ENCODE measurements at regions not wholly inside any gene's neighbourhood (a gene's known extent, or its start where the extent isn't known, plus 50 kb on each side); places are given as distances from the start of the nearest gene placed in this dataset.

DNA sequence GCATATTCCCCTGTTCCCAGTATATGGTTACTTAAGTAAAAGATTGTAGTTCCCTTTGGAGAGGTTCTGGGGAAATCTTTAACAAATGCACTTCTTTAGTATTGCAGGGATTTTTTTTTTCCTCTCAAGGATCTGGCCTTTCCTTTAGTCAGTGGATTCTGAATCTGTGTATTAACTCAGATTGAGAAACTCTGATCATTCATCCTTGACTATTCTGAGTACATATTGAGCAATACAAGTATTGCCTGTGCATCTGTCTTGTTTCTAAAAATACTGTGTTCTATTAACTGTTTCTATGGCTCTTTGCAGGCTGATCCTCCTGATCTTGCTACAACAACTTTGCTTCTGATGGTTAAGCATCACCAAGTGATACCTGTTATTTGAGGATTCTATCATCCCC lies 67.8 kb upstream of the FGGY start:
- H3K4me1 ChIP-seq (ENCODE audit: insufficient read depth, low read length, poor library complexity, severe bottlenecking): no peaks in the 10 kb centered on the region
- no peaks in the 10 kb centered on the region for H3K36me3 ChIP-seq (ENCODE audit: insufficient read depth, low read length, poor library complexity, severe bottlenecking)
- intact Hi-C loops (cut with micrococcal nuclease; ENCODE audit: unreplicated experiment): no loop called here
- DNase-seq (ENCODE audit: low spot score): no peak
- BruUV-seq (replicated peaks): no TSS peak
- no peak overlapping the region for H3K27ac ChIP-seq (ENCODE audit: low read depth, low read length, poor library complexity, severe bottlenecking)
- no peaks in the 10 kb centered on the region for H3K27me3 ChIP-seq (replicated peaks; ENCODE audit: insufficient read depth, low read depth, low read length, poor library complexity)
- no peak overlapping the region for H3K4me3 ChIP-seq (ENCODE audit: low read depth, low read length, poor library complexity, severe bottlenecking)
- ChIA-PET CTCF (no interaction called here), POLR2A (ENCODE audit: low non-redundant PET) (no interaction called here)
- TF ChIP-seq CTCF (conservative IDR thresholded peaks at IDR 0.05; ENCODE audit: low read depth, low read length) (no peak), EZH2 (IDR thresholded peaks at IDR 0.05; ENCODE audit: borderline replicate concordance, low read depth, low read length, poor library complexity, severe bottlenecking) (no peak)
- H3K9me3 ChIP-seq (ENCODE audit: low read depth, low read length, poor library complexity, severe bottlenecking): no peaks in the 10 kb centered on the region

- peak; percentile 4 for DNase-seq (ENCODE audit: low spot score)
- POLR2A ChIA-PET (ENCODE audit: low non-redundant PET): no interaction called here
- no peaks in the 10 kb centered on the region for H3K4me1 ChIP-seq (ENCODE audit: insufficient read depth, low read length, poor library complexity, severe bottlenecking)
- BruUV-seq (replicated peaks): no TSS peak
- intact Hi-C loops (cut with micrococcal nuclease; ENCODE audit: unreplicated experiment): no loop called here
- H3K36me3 ChIP-seq (ENCODE audit: insufficient read depth, low read length, poor library complexity, severe bottlenecking): no peaks in the 10 kb centered on the region
- TF ChIP-seq EZH2 (IDR thresholded peaks at IDR 0.05; ENCODE audit: borderline replicate concordance, low read depth, low read length, poor library complexity, severe bottlenecking): no peak
- no peak for TF ChIP-seq CTCF (conservative IDR thresholded peaks at IDR 0.05; ENCODE audit: low read depth, low read length)
- no peak overlapping the region for H3K4me3 ChIP-seq (ENCODE audit: low read depth, low read length, poor library complexity, severe bottlenecking)
- H3K27ac ChIP-seq (ENCODE audit: low read depth, low read length, poor library complexity, severe bottlenecking): no peak overlapping the region
- CTCF ChIA-PET: no interaction called here
- H3K27me3 ChIP-seq (replicated peaks; ENCODE audit: insufficient read depth, low read depth, low read length, poor library complexity): peaks cover 5% of the 10 kb centered on the region
- no peaks in the 10 kb centered on the region for H3K9me3 ChIP-seq (ENCODE audit: low read depth, low read length, poor library complexity, severe bottlenecking)
Observed at GRCh38 chr1:59230622-59231021, 66.3 kb upstream of the FGGY start.

DNA sequence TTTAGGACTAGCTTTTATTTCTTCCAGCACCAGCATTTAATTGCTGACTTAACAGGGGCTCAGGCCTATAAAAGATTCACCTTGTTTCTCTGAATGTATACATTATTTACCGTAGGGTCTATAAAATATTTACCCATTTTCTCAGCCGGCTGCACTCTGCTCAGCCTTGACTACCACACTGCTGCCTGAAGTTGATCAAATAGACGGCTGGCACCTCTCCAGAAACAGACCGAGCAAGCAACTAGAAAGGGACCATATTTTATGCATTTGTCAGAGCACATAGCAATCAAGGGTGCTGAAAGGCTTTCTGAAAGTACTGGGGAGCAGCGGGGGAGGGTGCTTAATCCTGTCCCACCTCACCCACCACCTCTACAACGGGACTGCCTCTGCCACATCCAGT lies 64.7 kb upstream of the FGGY start:
- CTCF ChIA-PET: no interaction called here
- Histone ChIP-seq H3K4me1 (ENCODE audit: insufficient read depth, low read length, poor library complexity, severe bottlenecking) (no peaks in the 10 kb centered on the region), H3K9me3 (ENCODE audit: low read depth, low read length, poor library complexity, severe bottlenecking) (no peaks in the 10 kb centered on the region), H3K27me3 (replicated peaks; ENCODE audit: insufficient read depth, low read depth, low read length, poor library complexity) (peaks cover 10% of the 10 kb centered on the region), H3K36me3 (ENCODE audit: insufficient read depth, low read length, poor library complexity, severe bottlenecking) (no peaks in the 10 kb centered on the region), H3K27ac (ENCODE audit: low read depth, low read length, poor library complexity, severe bottlenecking) (no peak overlapping the region), H3K4me3 (ENCODE audit: low read depth, low read length, poor library complexity, severe bottlenecking) (no peak overlapping the region)
- POLR2A ChIA-PET (ENCODE audit: low non-redundant PET): no interaction called here
- intact Hi-C loops (cut with micrococcal nuclease; ENCODE audit: unreplicated experiment): no loop called here
- BruUV-seq (replicated peaks): no TSS peak
- no peak for TF ChIP-seq CTCF (conservative IDR thresholded peaks at IDR 0.05; ENCODE audit: low read depth, low read length)
- TF ChIP-seq EZH2 (IDR thresholded peaks at IDR 0.05; ENCODE audit: borderline replicate concordance, low read depth, low read length, poor library complexity, severe bottlenecking): no peak
- no peak for DNase-seq (ENCODE audit: low spot score)

All from A673 (cell line).